ENCODE measurements at regions not wholly inside any gene's neighbourhood (a gene's known extent, or its start where the extent isn't known, plus 50 kb on each side); places are given as distances from the start of the nearest gene placed in this dataset.

DNA sequence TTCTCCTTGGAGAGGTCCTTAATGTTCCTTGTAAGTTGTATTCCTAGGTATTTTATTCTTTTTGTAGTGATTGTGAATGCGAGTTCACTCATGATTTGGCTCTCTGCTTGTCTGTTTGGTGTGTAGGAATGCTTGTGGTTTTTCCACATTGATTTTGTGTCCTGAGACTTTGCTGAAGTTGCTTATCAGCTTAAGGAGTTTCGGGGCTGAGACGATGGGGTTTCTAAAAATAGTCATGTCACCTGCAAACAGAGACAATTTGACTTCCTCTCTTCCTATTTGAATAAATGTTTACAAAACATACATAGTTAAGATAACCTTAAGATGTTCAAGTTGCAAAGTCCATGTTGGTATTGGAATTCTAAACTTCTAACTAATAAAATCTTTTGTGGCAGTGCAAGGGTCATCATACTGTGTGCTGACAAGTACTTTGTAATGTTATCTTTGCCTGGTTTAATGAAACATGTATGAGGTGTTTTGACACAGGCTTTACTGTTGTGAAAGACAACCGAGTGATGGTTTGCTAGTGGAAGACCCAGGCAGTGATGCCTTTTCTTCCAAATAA lies 286.2 kb downstream of the MRPS30 start:
- TF ChIP-seq SP1 (IDR thresholded peaks at IDR 0.05) (no peak), FOXM1 (IDR thresholded peaks at IDR 0.05; ENCODE audit: borderline replicate concordance) (no peak), LEF1 (IDR thresholded peaks at IDR 0.05; ENCODE audit: borderline replicate concordance) (no peak), NFRKB (IDR thresholded peaks at IDR 0.05) (no peak), FOXK2 (IDR thresholded peaks at IDR 0.05) (no peak), ELF4 (IDR thresholded peaks at IDR 0.05) (no peak), SUZ12 (IDR thresholded peaks at IDR 0.05) (no peak), L3MBTL2 (conservative IDR thresholded peaks at IDR 0.05) (no peak), ARNT (IDR thresholded peaks at IDR 0.05) (no peak)

Data from HEK293T (cell line).